Caco-2 (cell line): ENCODE measurements at regions not wholly inside any gene's neighbourhood (a gene's known extent, or its start where the extent isn't known, plus 50 kb on each side); places are given as distances from the start of the nearest gene placed in this dataset.

Experiments
- BruUV-seq: library from RNA; stranded (reverse); fragments of 400-500 nt; replicated peaks from 2 replicates; lab custom pipeline; 2021; lab: Mats Ljungman, UMichigan
- CTCF ChIA-PET: fragments of 300-600 bp; sonication (Branson Sonifier 250); formaldehyde crosslinking; loops from one replicate; lab custom pipeline; 2022; ENCODE audit warnings: antibody characterized with exemption; lab: Charles Lee
- POLR2A ChIA-PET: fragments of 300-600 bp; sonication (Branson Sonifier 250); formaldehyde crosslinking; loops from one replicate; lab custom pipeline; 2022; ENCODE audit warnings: antibody characterized with exemption; lab: Charles Lee
- DNase-seq, 2 experiments: peaks; one replicate each; pipeline versions ENCODE4 v3.0.0 to v3.0.0-alpha.2; 2020 to 2022
- H3K27me3 ChIP-seq: replicated peaks from 2 replicates; pipeline ENCODE4 v1.6.0; 2011; ENCODE audit warnings: low read length; ENCODE audit not compliant: control insufficient read depth, insufficient read depth
- H3K36me3 ChIP-seq: 2 replicates; pipeline ENCODE4 v1.5.1; 2011; ENCODE audit warnings: low read length; ENCODE audit not compliant: control insufficient read depth, insufficient read depth
- H3K4me1 ChIP-seq: fragments of 250-450 bp; sonication (Bioruptor Pico); 2 replicates; pipeline ENCODE4 v1.5.1; 2020; ENCODE audit warnings: mild to moderate bottlenecking
- H3K4me3 ChIP-seq: 2 replicates; pipeline ENCODE4 v1.5.1; 2011; ENCODE audit warnings: low read depth, mild to moderate bottlenecking, control low read depth, low read length
- H3K9me3 ChIP-seq: fragments of 250-450 bp; sonication (Bioruptor Pico); 2 replicates; pipeline ENCODE4 v1.5.1; 2020; ENCODE audit warnings: mild to moderate bottlenecking, moderate library complexity
- H3K27ac Mint-ChIP-seq: one replicate; pipeline ENCODE4 v1.8.0; 2022; ENCODE audit warnings: mixed read lengths; ENCODE audit not compliant: unreplicated experiment
- H3K27me3 Mint-ChIP-seq: one replicate; pipeline ENCODE4 v1.8.0; 2022; ENCODE audit warnings: mixed read lengths; ENCODE audit not compliant: insufficient read depth, unreplicated experiment
- H3K36me3 Mint-ChIP-seq: one replicate; pipeline ENCODE4 v1.8.0; 2022; ENCODE audit warnings: mild to moderate bottlenecking, mixed read lengths; ENCODE audit not compliant: insufficient read depth, unreplicated experiment
- H3K4me1 Mint-ChIP-seq: one replicate; pipeline ENCODE4 v1.8.0; 2022; ENCODE audit warnings: low read depth, mixed read lengths; ENCODE audit not compliant: unreplicated experiment
- H3K4me3 Mint-ChIP-seq: one replicate; pipeline ENCODE4 v1.8.0; 2022; ENCODE audit warnings: mild to moderate bottlenecking, moderate library complexity, mixed read lengths; ENCODE audit not compliant: unreplicated experiment
- H3K9me3 Mint-ChIP-seq: one replicate; pipeline ENCODE4 v1.8.0; 2022; ENCODE audit warnings: mixed read lengths; ENCODE audit not compliant: unreplicated experiment
- CTCF ChIP-seq, 2 experiments: fragments of 200-600 bp in 1 of 2; IDR thresholded peaks; 1 replicate in 1 of 2; 2 replicates in 1 of 2; pipeline versions ENCODE4 v1.5.1 to v1.8.0; 2011 to 2022; ENCODE audit warnings: antibody characterized with exemption in 1 of 2, control low read depth in 1 of 2, inconsistent platforms in 1 of 2, low read depth in 1 of 2, low read length in 1 of 2, mild to moderate bottlenecking in 1 of 2, moderate library complexity in 1 of 2; ENCODE audit not compliant: insufficient read depth in 1 of 2, severe bottlenecking in 1 of 2, unreplicated experiment in 1 of 2
- intact Hi-C: fragments of 100-400 bp; cut with micrococcal nuclease; formaldehyde crosslinking; loops from one replicate; pipeline ENCODE4 v1.10.0; 2022; ENCODE audit not compliant: unreplicated experiment

DNA sequence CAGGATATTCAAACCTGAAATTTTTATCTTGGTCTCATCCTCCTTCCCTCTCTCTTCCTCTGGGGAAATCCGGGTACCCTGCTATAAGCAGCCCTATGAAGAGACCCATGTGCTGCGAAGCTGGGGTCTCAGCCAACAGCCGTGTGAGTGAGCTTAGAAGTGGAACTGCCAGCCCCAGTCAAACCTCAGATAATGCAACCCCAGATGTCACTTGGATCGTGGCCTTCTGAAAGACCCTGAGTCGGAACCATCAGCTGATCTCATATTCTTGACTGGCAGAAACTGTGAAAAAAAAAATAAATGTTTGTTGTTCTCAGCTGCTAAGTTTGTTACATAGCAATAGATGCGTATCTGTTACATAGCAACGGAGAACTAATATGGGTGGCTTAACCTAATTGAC lies 198.1 kb upstream of the NPY2R start:
- POLR2A ChIA-PET: no interaction called here

DNA sequence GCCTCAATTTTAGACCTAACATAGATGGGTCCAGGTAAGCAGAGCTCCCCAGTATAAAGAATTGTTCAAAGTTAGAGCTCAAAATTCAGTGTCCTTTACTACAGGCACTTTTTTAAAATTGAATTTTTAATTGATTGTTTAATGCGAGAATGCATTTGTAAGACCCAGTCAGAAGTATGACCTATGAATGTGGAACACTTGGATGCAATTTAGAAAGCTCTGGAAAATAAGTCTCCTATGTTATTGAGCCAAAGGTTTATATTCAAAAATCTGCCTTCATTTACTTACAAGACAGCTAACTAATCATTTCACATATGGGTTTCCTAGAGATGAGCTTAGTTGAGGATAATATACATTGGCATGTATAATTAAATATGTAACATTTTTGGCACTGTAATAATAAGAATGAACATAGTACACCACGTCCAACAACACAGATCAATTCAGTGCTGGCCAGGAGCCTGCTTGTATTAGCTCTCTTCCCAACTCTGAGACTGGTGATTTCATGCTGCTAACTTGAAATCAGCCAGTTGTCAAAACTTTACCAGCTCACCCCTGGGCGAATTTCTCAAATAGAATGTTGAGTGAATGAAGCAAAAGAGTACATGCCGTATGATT lies 197.2 kb upstream of the NPY2R start:
- Mint-ChIP-seq H3K4me1 (no peaks in the 10 kb centered on the region), H3K36me3 (no peaks in the 10 kb centered on the region), H3K4me3 (no peak overlapping the region), H3K27ac (no peak overlapping the region), H3K9me3 (peaks cover 10% of the 10 kb centered on the region), H3K27me3 (peaks cover 3% of the 10 kb centered on the region)
- intact Hi-C loops: no loop called here
- Histone ChIP-seq H3K4me3 (no peak overlapping the region), H3K27me3 (no peaks in the 10 kb centered on the region), H3K36me3 (no peaks in the 10 kb centered on the region), H3K9me3 (no peaks in the 10 kb centered on the region), H3K4me1 (no peaks in the 10 kb centered on the region)
- ChIA-PET POLR2A (no interaction called here), CTCF (no interaction called here)
- BruUV-seq: no TSS peak
- no peak for TF ChIP-seq CTCF (IDR thresholded peaks at IDR 0.05; ENCODE audit: insufficient read depth in 1 of 2, low read depth in 1 of 2, low read length in 1 of 2, severe bottlenecking in 1 of 2, unreplicated experiment in 1 of 2)
- no peak for DNase-seq

More for the DNA sequence above, 198.1 kb upstream of the NPY2R start:
- no peaks in the 10 kb centered on the region for H3K4me1 Mint-ChIP-seq
- Histone ChIP-seq H3K9me3 (no peaks in the 10 kb centered on the region), H3K36me3 (no peaks in the 10 kb centered on the region), H3K4me3 (no peak overlapping the region), H3K4me1 (no peaks in the 10 kb centered on the region), H3K27me3 (no peaks in the 10 kb centered on the region)
- TF ChIP-seq CTCF (IDR thresholded peaks at IDR 0.05; ENCODE audit: insufficient read depth in 1 of 2, low read depth in 1 of 2, low read length in 1 of 2, severe bottlenecking in 1 of 2, unreplicated experiment in 1 of 2): no peak
- no peaks in the 10 kb centered on the region for H3K36me3 Mint-ChIP-seq
- H3K27me3 Mint-ChIP-seq: peaks cover 3% of the 10 kb centered on the region
- no peak overlapping the region for H3K27ac Mint-ChIP-seq
- no peak for DNase-seq
- BruUV-seq: no TSS peak
- peaks cover 10% of the 10 kb centered on the region for H3K9me3 Mint-ChIP-seq
- no peak overlapping the region for H3K4me3 Mint-ChIP-seq
- intact Hi-C loops: no loop called here
- CTCF ChIA-PET: no interaction called here

- no peak for TF ChIP-seq CTCF (IDR thresholded peaks at IDR 0.05; ENCODE audit: insufficient read depth in 1 of 2, low read depth in 1 of 2, low read length in 1 of 2, severe bottlenecking in 1 of 2, unreplicated experiment in 1 of 2)
- Histone ChIP-seq H3K4me3 (no peak overlapping the region), H3K36me3 (no peaks in the 10 kb centered on the region), H3K4me1 (no peaks in the 10 kb centered on the region), H3K27me3 (no peaks in the 10 kb centered on the region), H3K9me3 (no peaks in the 10 kb centered on the region)
- ChIA-PET POLR2A (no interaction called here), CTCF (no interaction called here)
- H3K36me3 Mint-ChIP-seq: no peaks in the 10 kb centered on the region
- DNase-seq: no peak
- no TSS peak for BruUV-seq
- H3K27ac Mint-ChIP-seq: no peak overlapping the region
- peaks cover 6% of the 10 kb centered on the region for H3K27me3 Mint-ChIP-seq
- H3K4me1 Mint-ChIP-seq: no peaks in the 10 kb centered on the region
- peaks cover 10% of the 10 kb centered on the region for H3K9me3 Mint-ChIP-seq
- no peak overlapping the region for H3K4me3 Mint-ChIP-seq
- intact Hi-C loops: no loop called here
Observed at GRCh38 chr4:155012469-155012868, 196.0 kb upstream of the NPY2R start.
